ENCODE measurements at regions not wholly inside any gene's neighbourhood (a gene's known extent, or its start where the extent isn't known, plus 50 kb on each side); places are given as distances from the start of the nearest gene placed in this dataset.

DNA sequence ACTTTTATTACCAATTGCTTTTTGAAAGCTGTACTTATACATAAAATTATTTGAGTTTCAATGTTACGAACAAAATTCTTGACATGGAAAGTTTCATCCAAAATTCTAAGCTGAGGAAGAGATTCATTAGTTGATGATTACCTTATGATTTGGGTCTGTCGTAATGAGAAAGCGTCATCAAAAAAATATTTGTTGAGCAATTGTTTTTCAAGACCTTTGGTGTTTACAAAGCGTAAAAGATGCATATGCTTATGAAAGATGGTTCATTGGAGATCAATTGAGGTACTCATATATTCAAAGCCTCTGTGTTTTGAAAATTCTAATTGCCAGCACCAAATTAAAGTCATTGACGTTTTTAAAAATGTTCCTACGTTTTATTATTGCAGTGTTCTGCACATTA lies 110.5 kb upstream of the DOK5 start:
- H3K36me3 ChIP-seq (ENCODE audit: control insufficient read depth in 2 of 3, insufficient read depth in 3 of 3, low read length in 3 of 3): no peaks in the 10 kb centered on the region
- DNase-seq (no peak), FAIRE-seq (no peak)
- H3K9ac ChIP-seq (ENCODE audit: low read length in 3 of 3): no peak overlapping the region
- H3K4me3 ChIP-seq (ENCODE audit: low read length in 3 of 3): no peak overlapping the region
- H3K4me1 ChIP-seq (ENCODE audit: control insufficient read depth in 2 of 3, insufficient read depth in 2 of 3, low read depth in 1 of 3, low read length in 3 of 3): no peaks in the 10 kb centered on the region
- H3K27ac ChIP-seq (ENCODE audit: low read depth in 2 of 2, low read length in 2 of 2): no peak overlapping the region
- TF ChIP-seq CTCF (IDR thresholded peaks at IDR 0.05; ENCODE audit: borderline replicate concordance, extremely low read depth, insufficient read depth): no peak
- H3K9me3 ChIP-seq (ENCODE audit: control insufficient read depth in 2 of 3, insufficient read depth in 1 of 3, low read length in 3 of 3): no peaks in the 10 kb centered on the region
- intact Hi-C loops (cut with DNase I): no loop called here
- H3K27me3 ChIP-seq (ENCODE audit: control insufficient read depth, insufficient read depth, low read length): no peaks in the 10 kb centered on the region

DNA sequence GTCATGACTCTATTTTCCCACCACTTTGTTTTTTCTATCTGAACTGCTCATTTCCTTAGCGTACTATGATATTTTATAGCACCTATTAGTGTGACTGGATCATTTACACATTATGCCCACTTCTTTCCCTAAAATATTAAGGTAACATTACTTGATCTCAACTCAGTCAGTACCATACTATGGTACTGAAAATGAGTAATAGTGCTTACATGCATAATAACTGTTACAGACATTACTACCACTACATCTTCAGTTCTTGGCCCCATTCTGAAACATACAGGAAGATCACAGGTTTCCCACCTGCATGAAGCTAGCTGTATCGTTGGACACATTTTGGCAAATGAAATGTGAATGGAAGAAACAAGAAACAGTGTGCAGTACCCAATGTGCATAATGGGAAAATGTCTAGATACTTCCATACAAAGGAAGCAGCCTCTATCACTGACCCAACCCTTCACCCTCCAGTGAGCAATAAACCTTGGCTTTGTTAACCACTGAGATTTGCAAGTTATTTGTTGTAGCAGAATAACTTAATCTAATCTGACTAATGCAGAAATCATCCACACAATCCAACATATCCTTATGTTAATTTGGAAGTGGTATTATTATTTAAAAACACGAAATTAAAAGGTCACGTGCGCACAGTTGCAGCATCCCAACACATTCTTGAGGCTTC lies 108.6 kb upstream of the DOK5 start:
- Histone ChIP-seq H3K9me3 (ENCODE audit: control insufficient read depth in 2 of 3, insufficient read depth in 1 of 3, low read length in 3 of 3) (no peaks in the 10 kb centered on the region), H3K27me3 (ENCODE audit: control insufficient read depth, insufficient read depth, low read length) (no peaks in the 10 kb centered on the region), H3K27ac (ENCODE audit: low read depth in 2 of 2, low read length in 2 of 2) (no peak overlapping the region), H3K4me1 (ENCODE audit: control insufficient read depth in 2 of 3, insufficient read depth in 2 of 3, low read depth in 1 of 3, low read length in 3 of 3) (no peaks in the 10 kb centered on the region), H3K9ac (ENCODE audit: low read length in 3 of 3) (no peak overlapping the region), H3K36me3 (ENCODE audit: control insufficient read depth in 2 of 3, insufficient read depth in 3 of 3, low read length in 3 of 3) (no peaks in the 10 kb centered on the region), H3K4me3 (ENCODE audit: low read length in 3 of 3) (no peak overlapping the region)
- TF ChIP-seq CTCF (IDR thresholded peaks at IDR 0.05; ENCODE audit: borderline replicate concordance, extremely low read depth, insufficient read depth): no peak
- FAIRE-seq (no peak), DNase-seq (no peak)
- intact Hi-C loops (cut with DNase I): no loop called here

DNA sequence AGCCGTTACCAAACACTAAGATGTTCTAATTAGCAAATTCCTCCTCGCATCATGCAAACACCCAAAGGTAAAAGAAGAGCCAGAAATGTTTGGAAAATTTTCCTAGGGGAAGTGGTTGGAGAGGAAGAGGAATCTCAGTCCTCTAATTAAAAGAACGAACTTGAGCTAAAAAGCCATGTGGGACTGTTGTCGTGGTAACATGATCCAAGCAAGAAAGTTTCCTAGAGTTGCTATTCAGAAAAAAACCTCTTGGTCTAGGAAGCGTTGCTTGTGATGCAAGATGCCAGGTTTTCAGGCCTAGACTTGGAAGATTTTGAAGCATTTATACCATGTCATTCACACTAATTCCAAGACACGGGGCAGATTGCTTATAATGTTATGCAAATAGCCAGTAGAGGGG lies 106.8 kb upstream of the DOK5 start:
- Histone ChIP-seq H3K4me1 (ENCODE audit: control insufficient read depth in 2 of 3, insufficient read depth in 2 of 3, low read depth in 1 of 3, low read length in 3 of 3) (no peaks in the 10 kb centered on the region), H3K27me3 (ENCODE audit: control insufficient read depth, insufficient read depth, low read length) (no peaks in the 10 kb centered on the region), H3K9ac (ENCODE audit: low read length in 3 of 3) (no peak overlapping the region), H3K36me3 (ENCODE audit: control insufficient read depth in 2 of 3, insufficient read depth in 3 of 3, low read length in 3 of 3) (no peaks in the 10 kb centered on the region), H3K4me3 (ENCODE audit: low read length in 3 of 3) (no peak overlapping the region), H3K9me3 (ENCODE audit: control insufficient read depth in 2 of 3, insufficient read depth in 1 of 3, low read length in 3 of 3) (no peaks in the 10 kb centered on the region), H3K27ac (ENCODE audit: low read depth in 2 of 2, low read length in 2 of 2) (no peak overlapping the region)
- intact Hi-C loops (cut with DNase I): no loop called here
- FAIRE-seq (no peak), DNase-seq (peak in 1 of 5 donors; percentile 42)
- no peak for TF ChIP-seq CTCF (IDR thresholded peaks at IDR 0.05; ENCODE audit: borderline replicate concordance, extremely low read depth, insufficient read depth)

GRCh38 chr20:54372313-54372712 lies 103.1 kb upstream of the DOK5 start:
- Histone ChIP-seq H3K27ac (ENCODE audit: low read depth in 2 of 2, low read length in 2 of 2) (no peak overlapping the region), H3K36me3 (ENCODE audit: control insufficient read depth in 2 of 3, insufficient read depth in 3 of 3, low read length in 3 of 3) (no peaks in the 10 kb centered on the region), H3K9me3 (ENCODE audit: control insufficient read depth in 2 of 3, insufficient read depth in 1 of 3, low read length in 3 of 3) (no peaks in the 10 kb centered on the region), H3K27me3 (ENCODE audit: control insufficient read depth, insufficient read depth, low read length) (no peaks in the 10 kb centered on the region), H3K9ac (ENCODE audit: low read length in 3 of 3) (no peak overlapping the region), H3K4me3 (ENCODE audit: low read length in 3 of 3) (no peak overlapping the region), H3K4me1 (ENCODE audit: control insufficient read depth in 2 of 3, insufficient read depth in 2 of 3, low read depth in 1 of 3, low read length in 3 of 3) (no peaks in the 10 kb centered on the region)
- no peak for DNase-seq
- no peak for FAIRE-seq
- TF ChIP-seq CTCF (IDR thresholded peaks at IDR 0.05; ENCODE audit: borderline replicate concordance, extremely low read depth, insufficient read depth): no peak
- intact Hi-C loops (cut with DNase I): no loop called here
